H9 (cell line): ENCODE measurements at regions not wholly inside any gene's neighbourhood (a gene's known extent, or its start where the extent isn't known, plus 50 kb on each side); places are given as distances from the start of the nearest gene placed in this dataset.

Experiments
- DNase-seq: peaks from one replicate; pipeline ENCODE4 v3.0.0-alpha.2; 2017
- H2AFZ ChIP-seq: one replicate; pipeline ENCODE4 v1.6.1; 2013; ENCODE audit warnings: mild to moderate bottlenecking, low read length, control low read depth, moderate library complexity
- H2AK5ac ChIP-seq: 2 replicates; pipeline ENCODE4 v1.6.1; 2013; ENCODE audit warnings: low read length, control low read depth, mixed read lengths; ENCODE audit not compliant: insufficient read length
- H2BK120ac ChIP-seq: one replicate; pipeline ENCODE4 v1.6.1; 2013; ENCODE audit warnings: low read depth, mild to moderate bottlenecking, low read length, control low read depth, inconsistent platforms; ENCODE audit not compliant: poor library complexity, severe bottlenecking
- H2BK12ac ChIP-seq: 2 replicates; pipeline ENCODE4 v1.6.1; 2013; ENCODE audit warnings: low read length, control low read depth, mixed read lengths, low read depth; ENCODE audit not compliant: insufficient read length
- H2BK15ac ChIP-seq: 2 replicates; pipeline ENCODE4 v1.6.1; 2013; ENCODE audit warnings: low read depth, low read length, control low read depth
- H2BK20ac ChIP-seq: one replicate; pipeline ENCODE4 v1.6.1; 2013; ENCODE audit warnings: low read depth, mild to moderate bottlenecking, low read length, control low read depth, inconsistent platforms; ENCODE audit not compliant: poor library complexity, severe bottlenecking
- H2BK5ac ChIP-seq: 2 replicates; pipeline ENCODE4 v1.6.1; 2013; ENCODE audit warnings: low read length, control low read depth, mixed read lengths; ENCODE audit not compliant: insufficient read length
- H3K14ac ChIP-seq: 2 replicates; pipeline ENCODE4 v1.6.1; 2013; ENCODE audit warnings: low read length, control low read depth; ENCODE audit not compliant: insufficient read depth
- H3K18ac ChIP-seq: 2 replicates; pipeline ENCODE4 v1.6.1; 2013; ENCODE audit warnings: low read depth, mild to moderate bottlenecking, mixed read lengths, low read length, control low read depth; ENCODE audit not compliant: insufficient read length
- H3K23ac ChIP-seq: 2 replicates; pipeline ENCODE4 v1.6.1; 2013; ENCODE audit warnings: low read length, control low read depth, mixed read lengths, low read depth; ENCODE audit not compliant: insufficient read length
- H3K23me2 ChIP-seq: 2 replicates; pipeline ENCODE4 v1.6.1; 2013; ENCODE audit warnings: low read depth, mild to moderate bottlenecking, mixed read lengths, low read length, control low read depth; ENCODE audit not compliant: insufficient read length, poor library complexity, severe bottlenecking
- H3K27ac ChIP-seq: 2 replicates; pipeline ENCODE4 v1.5.1; 2013; ENCODE audit warnings: low read length, control low read depth, mixed read lengths, low read depth; ENCODE audit not compliant: insufficient read length
- H3K27me3 ChIP-seq: 2 replicates; pipeline ENCODE4 v1.6.1; 2013; ENCODE audit warnings: low read length, control low read depth, inconsistent platforms; ENCODE audit not compliant: insufficient read depth
- H3K4ac ChIP-seq: 2 replicates; pipeline ENCODE4 v1.6.1; 2013; ENCODE audit warnings: low read depth, mild to moderate bottlenecking, control low read depth, inconsistent platforms, low read length, moderate library complexity
- H3K4me1 ChIP-seq: 2 replicates; pipeline ENCODE4 v1.6.1; 2013; ENCODE audit warnings: low read length, control low read depth, inconsistent platforms; ENCODE audit not compliant: insufficient read depth
- H3K4me2 ChIP-seq: 2 replicates; pipeline ENCODE4 v1.6.1; 2013; ENCODE audit warnings: low read length, control low read depth, mixed read lengths; ENCODE audit not compliant: insufficient read length, insufficient read depth
- H3K56ac ChIP-seq: 2 replicates; pipeline ENCODE4 v1.6.1; 2013; ENCODE audit warnings: low read depth, mild to moderate bottlenecking, mixed read lengths, low read length, control low read depth; ENCODE audit not compliant: insufficient read length
- H3K79me1 ChIP-seq: 2 replicates; pipeline ENCODE4 v1.6.1; 2013; ENCODE audit warnings: low read depth, mild to moderate bottlenecking, moderate library complexity, low read length, control low read depth, inconsistent platforms; ENCODE audit not compliant: insufficient read depth, poor library complexity, severe bottlenecking
- H3K79me2 ChIP-seq: 2 replicates; pipeline ENCODE4 v1.6.1; 2013; ENCODE audit warnings: low read length, control low read depth, inconsistent platforms; ENCODE audit not compliant: insufficient read depth
- H3K9ac ChIP-seq: 2 replicates; pipeline ENCODE4 v1.6.1; 2013; ENCODE audit warnings: low read length, control low read depth, mixed read lengths; ENCODE audit not compliant: insufficient read length; ENCODE audit errors: extremely low read depth
- H3K9me3 ChIP-seq: one replicate; pipeline ENCODE4 v1.6.1; 2013; ENCODE audit warnings: low read depth, low read length, inconsistent platforms; ENCODE audit not compliant: control insufficient read depth
- H3T11ph ChIP-seq: one replicate; pipeline ENCODE4 v1.6.1; 2013; ENCODE audit warnings: mild to moderate bottlenecking, low read length, control low read depth, inconsistent platforms
- H4K20me1 ChIP-seq: one replicate; pipeline ENCODE4 v1.6.1; 2013; ENCODE audit not compliant: control insufficient read depth, insufficient read length, insufficient read depth
- H4K5ac ChIP-seq: 2 replicates; pipeline ENCODE4 v1.6.1; 2013; ENCODE audit warnings: low read depth, mild to moderate bottlenecking, mixed read lengths, low read length, control low read depth; ENCODE audit not compliant: insufficient read length
- H4K8ac ChIP-seq: replicated peaks from 2 replicates; pipeline ENCODE4 v1.6.1; 2013; ENCODE audit warnings: low read length, control low read depth, mixed read lengths, low read depth; ENCODE audit not compliant: insufficient read length
- H4K91ac ChIP-seq: 2 replicates; pipeline ENCODE4 v1.6.1; 2013; ENCODE audit warnings: low read depth, mild to moderate bottlenecking, moderate library complexity, mixed read lengths, low read length, control low read depth; ENCODE audit not compliant: insufficient read length
- H3K27ac Mint-ChIP-seq, 3 experiments: 2 replicates in 2 of 3; 3 replicates in 1 of 3; pipeline ENCODE4 v1.8.0; 2020 to 2021; ENCODE audit warnings: mixed read lengths in 3 of 3, mild to moderate bottlenecking in 1 of 3, moderate library complexity in 1 of 3
- H3K27me3 Mint-ChIP-seq: 2 replicates; pipeline ENCODE4 v1.8.0; 2021; ENCODE audit warnings: low read depth, mild to moderate bottlenecking, moderate library complexity, mixed read lengths
- H3K36me3 Mint-ChIP-seq, 3 experiments: 2 replicates in 2 of 3; 3 replicates in 1 of 3; pipeline ENCODE4 v1.8.0; 2020 to 2021; ENCODE audit warnings: low read depth in 3 of 3, mixed read lengths in 3 of 3; ENCODE audit not compliant: insufficient read depth in 1 of 3
- H3K4me1 Mint-ChIP-seq, 2 experiments: 2 replicates each; pipeline ENCODE4 v1.8.0; 2020; ENCODE audit warnings: mixed read lengths in 2 of 2
- H3K4me3 Mint-ChIP-seq, 2 experiments: 2 replicates in 1 of 2; 3 replicates in 1 of 2; pipeline ENCODE4 v1.8.0; 2020 to 2021; ENCODE audit warnings: mild to moderate bottlenecking in 2 of 2, mixed read lengths in 2 of 2, moderate library complexity in 1 of 2
- H3K9me3 Mint-ChIP-seq, 2 experiments: 2 replicates in 1 of 2; 3 replicates in 1 of 2; pipeline ENCODE4 v1.8.0; 2020; ENCODE audit warnings: mild to moderate bottlenecking in 2 of 2, mixed read lengths in 2 of 2, moderate library complexity in 1 of 2
- WGBS: extraction: QIAGEN DNeasy Blood & Tissue Kit; methylation state at CpG from one replicate; pipeline ENCODE4 v1.1.7; 2013; ENCODE audit warnings: missing lambda C conversion rate, low lambda C conversion rate, mixed read lengths; ENCODE audit not compliant: insufficient read length; ENCODE audit errors: extremely low coverage; 5-methylcytosine and 5-hydroxymethylcytosine counted together
- TF ChIP-seq, protein P1 (sequence below): fragments of 200-600 bp; sonication (generic); conservative IDR thresholded peaks from 3 replicates; pipeline ENCODE4 v1.8.0; 2021; ENCODE audit warnings: antibody characterized with exemption, mild to moderate bottlenecking

DNA sequence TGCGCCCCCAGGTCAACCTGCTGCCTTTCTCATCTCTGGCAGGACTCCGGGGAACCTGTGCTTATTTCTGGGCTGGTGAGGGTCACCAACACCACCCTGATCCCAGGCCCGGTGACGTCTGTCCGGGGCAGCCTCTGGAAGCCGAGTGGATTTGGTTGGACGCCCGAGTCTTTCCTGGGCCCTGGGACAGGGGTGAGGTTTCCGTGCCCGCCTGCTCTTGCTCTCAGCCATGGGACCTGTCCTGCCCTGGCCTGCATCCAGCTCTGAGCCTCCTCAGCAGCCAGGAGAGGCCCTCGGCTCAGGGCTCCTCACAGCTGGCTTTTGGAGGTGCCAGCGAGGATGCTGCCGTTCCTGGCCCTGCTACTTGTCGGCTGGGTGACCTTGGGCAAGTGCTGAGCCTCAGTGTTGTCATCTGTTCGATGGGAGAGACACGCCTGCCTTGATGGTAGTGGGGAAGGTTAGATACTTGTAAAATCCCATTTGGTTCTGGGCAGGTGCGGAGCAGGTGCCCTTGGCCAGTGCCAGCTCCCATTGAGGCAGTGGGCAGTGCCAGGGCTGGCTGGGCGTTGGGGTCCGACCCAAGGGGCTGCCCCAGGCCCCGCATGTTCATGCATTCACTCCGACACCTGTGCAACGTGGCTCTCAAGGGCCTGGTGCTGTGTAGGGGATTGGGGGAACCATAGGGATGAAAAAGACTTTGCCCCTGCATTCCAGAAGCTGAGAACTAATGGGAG lies 58.9 kb upstream of the THY1 start:
- no peak overlapping the region for H3K56ac ChIP-seq
- peak overlapping the region; percentile 19 for H3K4me2 ChIP-seq
- H4K91ac ChIP-seq, result no peak overlapping the region
- Mint-ChIP-seq H3K9me3 (no peaks in the 10 kb centered on the region; a peak in 1 of 5 replicates), H3K27me3 (peaks cover 45% of the 10 kb centered on the region), H3K4me3 (peak overlapping the region in 1 of 2 experiments; percentile 53; a peak in 2 of 5 replicates), H3K4me1 (peaks cover 16 to 21% of the 10 kb centered on the region in 2 experiments), H3K36me3 (no peaks in the 10 kb centered on the region; a peak in 1 of 7 replicates), H3K27ac (no peak overlapping the region)
- H3K23ac ChIP-seq, result no peak overlapping the region
- no peaks in the 10 kb centered on the region for H4K20me1 ChIP-seq
- H2BK15ac ChIP-seq, result no peak overlapping the region
- H3K79me1 ChIP-seq, result no peaks in the 10 kb centered on the region
- H3K79me2 ChIP-seq, result no peaks in the 10 kb centered on the region
- WGBS, result no CpG with 5 or more reads among the region's 22 CpGs
- no peak overlapping the region for H3T11ph ChIP-seq
- no peak overlapping the region for H4K5ac ChIP-seq
- no peak overlapping the region for H3K27ac ChIP-seq
- H3K18ac ChIP-seq, result peak overlapping the region; percentile 18
- H2AFZ ChIP-seq, result no peak overlapping the region
- H2BK20ac ChIP-seq, result no peak overlapping the region
- H2BK12ac ChIP-seq, result no peak overlapping the region
- H2BK5ac ChIP-seq, result no peak overlapping the region
- no peak overlapping the region for H4K8ac ChIP-seq
- H3K27me3 ChIP-seq, result no peaks in the 10 kb centered on the region; the same call in 1 of the 2 replicates
- DNase-seq, result no peak
- no peaks in the 10 kb centered on the region; the same call in 1 of the 2 replicates for H3K4me1 ChIP-seq
- no peak overlapping the region for H3K4ac ChIP-seq
- TF ChIP-seq, protein P1, sequence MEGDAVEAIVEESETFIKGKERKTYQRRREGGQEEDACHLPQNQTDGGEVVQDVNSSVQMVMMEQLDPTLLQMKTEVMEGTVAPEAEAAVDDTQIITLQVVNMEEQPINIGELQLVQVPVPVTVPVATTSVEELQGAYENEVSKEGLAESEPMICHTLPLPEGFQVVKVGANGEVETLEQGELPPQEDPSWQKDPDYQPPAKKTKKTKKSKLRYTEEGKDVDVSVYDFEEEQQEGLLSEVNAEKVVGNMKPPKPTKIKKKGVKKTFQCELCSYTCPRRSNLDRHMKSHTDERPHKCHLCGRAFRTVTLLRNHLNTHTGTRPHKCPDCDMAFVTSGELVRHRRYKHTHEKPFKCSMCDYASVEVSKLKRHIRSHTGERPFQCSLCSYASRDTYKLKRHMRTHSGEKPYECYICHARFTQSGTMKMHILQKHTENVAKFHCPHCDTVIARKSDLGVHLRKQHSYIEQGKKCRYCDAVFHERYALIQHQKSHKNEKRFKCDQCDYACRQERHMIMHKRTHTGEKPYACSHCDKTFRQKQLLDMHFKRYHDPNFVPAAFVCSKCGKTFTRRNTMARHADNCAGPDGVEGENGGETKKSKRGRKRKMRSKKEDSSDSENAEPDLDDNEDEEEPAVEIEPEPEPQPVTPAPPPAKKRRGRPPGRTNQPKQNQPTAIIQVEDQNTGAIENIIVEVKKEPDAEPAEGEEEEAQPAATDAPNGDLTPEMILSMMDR, result no peak; the same call in 2 of the 3 replicates
- H2BK120ac ChIP-seq, result no peak overlapping the region
- H3K14ac ChIP-seq, result peak overlapping the region; percentile 77
- no peaks in the 10 kb centered on the region for H3K23me2 ChIP-seq
- H3K9ac ChIP-seq, result no peak overlapping the region
- no peaks in the 10 kb centered on the region for H3K9me3 ChIP-seq
- no peak overlapping the region for H2AK5ac ChIP-seq
